H9 (cell line): ENCODE measurements at regions not wholly inside any gene's neighbourhood (a gene's known extent, or its start where the extent isn't known, plus 50 kb on each side); places are given as distances from the start of the nearest gene placed in this dataset.

Experiments used
- DNase-seq: peaks from one replicate; pipeline ENCODE4 v3.0.0-alpha.2; 2017
- H2AFZ ChIP-seq: one replicate; pipeline ENCODE4 v1.6.1; 2013; ENCODE audit warnings: mild to moderate bottlenecking, low read length, control low read depth, moderate library complexity
- H2AK5ac ChIP-seq: 2 replicates; pipeline ENCODE4 v1.6.1; 2013; ENCODE audit warnings: low read length, control low read depth, mixed read lengths; ENCODE audit not compliant: insufficient read length
- H2BK120ac ChIP-seq: one replicate; pipeline ENCODE4 v1.6.1; 2013; ENCODE audit warnings: low read depth, mild to moderate bottlenecking, low read length, control low read depth, inconsistent platforms; ENCODE audit not compliant: poor library complexity, severe bottlenecking
- H2BK12ac ChIP-seq: 2 replicates; pipeline ENCODE4 v1.6.1; 2013; ENCODE audit warnings: low read length, control low read depth, mixed read lengths, low read depth; ENCODE audit not compliant: insufficient read length
- H2BK15ac ChIP-seq: 2 replicates; pipeline ENCODE4 v1.6.1; 2013; ENCODE audit warnings: low read depth, low read length, control low read depth
- H2BK20ac ChIP-seq: one replicate; pipeline ENCODE4 v1.6.1; 2013; ENCODE audit warnings: low read depth, mild to moderate bottlenecking, low read length, control low read depth, inconsistent platforms; ENCODE audit not compliant: poor library complexity, severe bottlenecking
- H2BK5ac ChIP-seq: 2 replicates; pipeline ENCODE4 v1.6.1; 2013; ENCODE audit warnings: low read length, control low read depth, mixed read lengths; ENCODE audit not compliant: insufficient read length
- H3K14ac ChIP-seq: 2 replicates; pipeline ENCODE4 v1.6.1; 2013; ENCODE audit warnings: low read length, control low read depth; ENCODE audit not compliant: insufficient read depth
- H3K18ac ChIP-seq: 2 replicates; pipeline ENCODE4 v1.6.1; 2013; ENCODE audit warnings: low read depth, mild to moderate bottlenecking, mixed read lengths, low read length, control low read depth; ENCODE audit not compliant: insufficient read length
- H3K23ac ChIP-seq: 2 replicates; pipeline ENCODE4 v1.6.1; 2013; ENCODE audit warnings: low read length, control low read depth, mixed read lengths, low read depth; ENCODE audit not compliant: insufficient read length
- H3K23me2 ChIP-seq: 2 replicates; pipeline ENCODE4 v1.6.1; 2013; ENCODE audit warnings: low read depth, mild to moderate bottlenecking, mixed read lengths, low read length, control low read depth; ENCODE audit not compliant: insufficient read length, poor library complexity, severe bottlenecking
- H3K27ac ChIP-seq: 2 replicates; pipeline ENCODE4 v1.5.1; 2013; ENCODE audit warnings: low read length, control low read depth, mixed read lengths, low read depth; ENCODE audit not compliant: insufficient read length
- H3K27me3 ChIP-seq: 2 replicates; pipeline ENCODE4 v1.6.1; 2013; ENCODE audit warnings: low read length, control low read depth, inconsistent platforms; ENCODE audit not compliant: insufficient read depth
- H3K4ac ChIP-seq: 2 replicates; pipeline ENCODE4 v1.6.1; 2013; ENCODE audit warnings: low read depth, mild to moderate bottlenecking, control low read depth, inconsistent platforms, low read length, moderate library complexity
- H3K4me1 ChIP-seq: 2 replicates; pipeline ENCODE4 v1.6.1; 2013; ENCODE audit warnings: low read length, control low read depth, inconsistent platforms; ENCODE audit not compliant: insufficient read depth
- H3K4me2 ChIP-seq: 2 replicates; pipeline ENCODE4 v1.6.1; 2013; ENCODE audit warnings: low read length, control low read depth, mixed read lengths; ENCODE audit not compliant: insufficient read length, insufficient read depth
- H3K56ac ChIP-seq: 2 replicates; pipeline ENCODE4 v1.6.1; 2013; ENCODE audit warnings: low read depth, mild to moderate bottlenecking, mixed read lengths, low read length, control low read depth; ENCODE audit not compliant: insufficient read length
- H3K79me1 ChIP-seq: 2 replicates; pipeline ENCODE4 v1.6.1; 2013; ENCODE audit warnings: low read depth, mild to moderate bottlenecking, moderate library complexity, low read length, control low read depth, inconsistent platforms; ENCODE audit not compliant: insufficient read depth, poor library complexity, severe bottlenecking
- H3K79me2 ChIP-seq: 2 replicates; pipeline ENCODE4 v1.6.1; 2013; ENCODE audit warnings: low read length, control low read depth, inconsistent platforms; ENCODE audit not compliant: insufficient read depth
- H3K9ac ChIP-seq: 2 replicates; pipeline ENCODE4 v1.6.1; 2013; ENCODE audit warnings: low read length, control low read depth, mixed read lengths; ENCODE audit not compliant: insufficient read length; ENCODE audit errors: extremely low read depth
- H3K9me3 ChIP-seq: one replicate; pipeline ENCODE4 v1.6.1; 2013; ENCODE audit warnings: low read depth, low read length, inconsistent platforms; ENCODE audit not compliant: control insufficient read depth
- H3T11ph ChIP-seq: one replicate; pipeline ENCODE4 v1.6.1; 2013; ENCODE audit warnings: mild to moderate bottlenecking, low read length, control low read depth, inconsistent platforms
- H4K20me1 ChIP-seq: one replicate; pipeline ENCODE4 v1.6.1; 2013; ENCODE audit not compliant: control insufficient read depth, insufficient read length, insufficient read depth
- H4K5ac ChIP-seq: 2 replicates; pipeline ENCODE4 v1.6.1; 2013; ENCODE audit warnings: low read depth, mild to moderate bottlenecking, mixed read lengths, low read length, control low read depth; ENCODE audit not compliant: insufficient read length
- H4K8ac ChIP-seq: replicated peaks from 2 replicates; pipeline ENCODE4 v1.6.1; 2013; ENCODE audit warnings: low read length, control low read depth, mixed read lengths, low read depth; ENCODE audit not compliant: insufficient read length
- H4K91ac ChIP-seq: 2 replicates; pipeline ENCODE4 v1.6.1; 2013; ENCODE audit warnings: low read depth, mild to moderate bottlenecking, moderate library complexity, mixed read lengths, low read length, control low read depth; ENCODE audit not compliant: insufficient read length
- H3K27ac Mint-ChIP-seq, 3 experiments: 2 replicates in 2 of 3; 3 replicates in 1 of 3; pipeline ENCODE4 v1.8.0; 2020 to 2021; ENCODE audit warnings: mixed read lengths in 3 of 3, mild to moderate bottlenecking in 1 of 3, moderate library complexity in 1 of 3
- H3K27me3 Mint-ChIP-seq: 2 replicates; pipeline ENCODE4 v1.8.0; 2021; ENCODE audit warnings: low read depth, mild to moderate bottlenecking, moderate library complexity, mixed read lengths
- H3K36me3 Mint-ChIP-seq, 3 experiments: 2 replicates in 2 of 3; 3 replicates in 1 of 3; pipeline ENCODE4 v1.8.0; 2020 to 2021; ENCODE audit warnings: low read depth in 3 of 3, mixed read lengths in 3 of 3; ENCODE audit not compliant: insufficient read depth in 1 of 3
- H3K4me1 Mint-ChIP-seq, 2 experiments: 2 replicates each; pipeline ENCODE4 v1.8.0; 2020; ENCODE audit warnings: mixed read lengths in 2 of 2
- H3K4me3 Mint-ChIP-seq, 2 experiments: 2 replicates in 1 of 2; 3 replicates in 1 of 2; pipeline ENCODE4 v1.8.0; 2020 to 2021; ENCODE audit warnings: mild to moderate bottlenecking in 2 of 2, mixed read lengths in 2 of 2, moderate library complexity in 1 of 2
- H3K9me3 Mint-ChIP-seq, 2 experiments: 2 replicates in 1 of 2; 3 replicates in 1 of 2; pipeline ENCODE4 v1.8.0; 2020; ENCODE audit warnings: mild to moderate bottlenecking in 2 of 2, mixed read lengths in 2 of 2, moderate library complexity in 1 of 2
- WGBS: extraction: QIAGEN DNeasy Blood & Tissue Kit; methylation state at CpG from one replicate; pipeline ENCODE4 v1.1.7; 2013; ENCODE audit warnings: missing lambda C conversion rate, low lambda C conversion rate, mixed read lengths; ENCODE audit not compliant: insufficient read length; ENCODE audit errors: extremely low coverage; 5-methylcytosine and 5-hydroxymethylcytosine counted together
- TF ChIP-seq, protein P1 (sequence below): fragments of 200-600 bp; sonication (generic); conservative IDR thresholded peaks from 3 replicates; pipeline ENCODE4 v1.8.0; 2021; ENCODE audit warnings: antibody characterized with exemption, mild to moderate bottlenecking

DNA sequence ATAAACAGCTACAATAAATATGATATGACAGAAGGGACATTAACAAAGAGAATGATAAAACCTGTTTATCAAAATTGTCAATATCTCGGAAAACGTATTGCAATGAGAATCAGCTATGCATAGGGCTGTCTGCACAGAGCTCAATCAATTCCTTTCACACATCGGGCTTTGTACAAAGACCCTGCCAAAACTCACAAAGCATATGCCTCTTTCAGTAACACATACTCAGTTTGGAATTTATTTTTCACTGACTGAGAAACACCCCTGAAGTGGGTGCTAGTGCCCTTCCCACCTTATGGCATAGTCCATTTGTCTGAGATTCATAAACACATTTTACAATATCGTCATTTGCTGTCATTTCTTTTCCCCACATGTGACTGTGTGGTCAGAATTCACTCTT is 815.8 kb upstream of the FAM98A start:
- Histone ChIP-seq H3T11ph (no peak overlapping the region), H4K91ac (no peak overlapping the region), H3K4me2 (no peak overlapping the region), H4K5ac (no peak overlapping the region), H3K14ac (no peak overlapping the region), H3K18ac (no peak overlapping the region), H2BK120ac (no peak overlapping the region), H3K9ac (no peak overlapping the region), H2AK5ac (no peak overlapping the region), H3K23me2 (no peaks in the 10 kb centered on the region), H3K27me3 (no peaks in the 10 kb centered on the region), H2BK5ac (no peak overlapping the region), H2BK12ac (no peak overlapping the region), H3K23ac (no peak overlapping the region), H3K4ac (no peak overlapping the region), H2BK15ac (no peak overlapping the region), H3K27ac (no peak overlapping the region), H3K56ac (no peak overlapping the region), H3K79me2 (no peaks in the 10 kb centered on the region), H3K9me3 (no peaks in the 10 kb centered on the region), H2AFZ (no peak overlapping the region), H3K4me1 (no peaks in the 10 kb centered on the region), H2BK20ac (no peak overlapping the region), H4K8ac (no peak overlapping the region), H4K20me1 (no peaks in the 10 kb centered on the region), H3K79me1 (no peaks in the 10 kb centered on the region)
- peaks cover 3 to 9% (median 4%) of the 10 kb centered on the region in 3 experiments; a peak in 4 of 7 replicates for H3K36me3 Mint-ChIP-seq
- H3K27me3 Mint-ChIP-seq, result no peaks in the 10 kb centered on the region
- DNase-seq, result no peak
- peaks cover 7 to 9% of the 10 kb centered on the region in 2 experiments; a peak in 3 of 4 replicates for H3K4me1 Mint-ChIP-seq
- H3K27ac Mint-ChIP-seq, result no peak overlapping the region
- no peak overlapping the region for H3K4me3 Mint-ChIP-seq
- TF ChIP-seq, protein P1, sequence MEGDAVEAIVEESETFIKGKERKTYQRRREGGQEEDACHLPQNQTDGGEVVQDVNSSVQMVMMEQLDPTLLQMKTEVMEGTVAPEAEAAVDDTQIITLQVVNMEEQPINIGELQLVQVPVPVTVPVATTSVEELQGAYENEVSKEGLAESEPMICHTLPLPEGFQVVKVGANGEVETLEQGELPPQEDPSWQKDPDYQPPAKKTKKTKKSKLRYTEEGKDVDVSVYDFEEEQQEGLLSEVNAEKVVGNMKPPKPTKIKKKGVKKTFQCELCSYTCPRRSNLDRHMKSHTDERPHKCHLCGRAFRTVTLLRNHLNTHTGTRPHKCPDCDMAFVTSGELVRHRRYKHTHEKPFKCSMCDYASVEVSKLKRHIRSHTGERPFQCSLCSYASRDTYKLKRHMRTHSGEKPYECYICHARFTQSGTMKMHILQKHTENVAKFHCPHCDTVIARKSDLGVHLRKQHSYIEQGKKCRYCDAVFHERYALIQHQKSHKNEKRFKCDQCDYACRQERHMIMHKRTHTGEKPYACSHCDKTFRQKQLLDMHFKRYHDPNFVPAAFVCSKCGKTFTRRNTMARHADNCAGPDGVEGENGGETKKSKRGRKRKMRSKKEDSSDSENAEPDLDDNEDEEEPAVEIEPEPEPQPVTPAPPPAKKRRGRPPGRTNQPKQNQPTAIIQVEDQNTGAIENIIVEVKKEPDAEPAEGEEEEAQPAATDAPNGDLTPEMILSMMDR, result no peak
- peaks cover 6 to 10% of the 10 kb centered on the region in 2 experiments; a peak in 4 of 5 replicates for H3K9me3 Mint-ChIP-seq
- WGBS, result no CpG with 5 or more reads among the region's 4 CpGs
